A673 (cell line): ENCODE measurements at regions not wholly inside any gene's neighbourhood (a gene's known extent, or its start where the extent isn't known, plus 50 kb on each side); places are given as distances from the start of the nearest gene placed in this dataset.

ENCODE experiments used
- BruUV-seq: library from RNA; stranded (reverse); fragments of 400-500 nt; replicated peaks from 2 replicates; lab custom pipeline; 2021; lab: Mats Ljungman, UMichigan
- CTCF ChIA-PET: fragments of 300-600 bp; sonication (Branson Sonifier 250); formaldehyde crosslinking; loops from one replicate; lab custom pipeline; 2022; ENCODE audit warnings: antibody characterized with exemption; lab: Charles Lee
- POLR2A ChIA-PET: fragments of 300-600 bp; sonication (Branson Sonifier 250); formaldehyde crosslinking; loops from one replicate; lab custom pipeline; 2022; ENCODE audit warnings: antibody characterized with exemption; ENCODE audit not compliant: low non-redundant PET; lab: Charles Lee
- DNase-seq: peaks from one replicate; pipeline ENCODE4 v3.0.0-alpha.2; 2015; ENCODE audit warnings: low spot score
- H3K27ac ChIP-seq: fragments of 200-600 bp; sonication (generic); 2 replicates; pipeline ENCODE4 v1.5.1; 2016; ENCODE audit warnings: mixed run types, low read depth, mild to moderate bottlenecking, mixed read lengths, antibody characterized with exemption, low read length; ENCODE audit not compliant: poor library complexity, severe bottlenecking
- H3K27me3 ChIP-seq: fragments of 200-600 bp; sonication (generic); replicated peaks from 2 replicates; pipeline ENCODE4 v1.6.1; 2017; ENCODE audit warnings: mixed run types, low read depth, mild to moderate bottlenecking, mixed read lengths, antibody characterized with exemption, low read length; ENCODE audit not compliant: insufficient read depth, poor library complexity
- H3K36me3 ChIP-seq: fragments of 200-600 bp; sonication (generic); 2 replicates; pipeline ENCODE4 v1.6.1; 2016; ENCODE audit warnings: mixed run types, mild to moderate bottlenecking, mixed read lengths, antibody characterized with exemption, low read length; ENCODE audit not compliant: insufficient read depth, poor library complexity, severe bottlenecking
- H3K4me1 ChIP-seq: fragments of 200-600 bp; sonication (generic); 2 replicates; pipeline ENCODE4 v1.6.1; 2017; ENCODE audit warnings: mixed run types, mild to moderate bottlenecking, mixed read lengths, antibody characterized with exemption, low read length; ENCODE audit not compliant: insufficient read depth, poor library complexity, severe bottlenecking
- H3K4me3 ChIP-seq: fragments of 200-600 bp; sonication (generic); 2 replicates; pipeline ENCODE4 v1.5.1; 2016; ENCODE audit warnings: low read depth, mixed run types, mild to moderate bottlenecking, mixed read lengths, low read length; ENCODE audit not compliant: poor library complexity, severe bottlenecking
- H3K9me3 ChIP-seq: fragments of 200-600 bp; sonication (generic); 2 replicates; pipeline ENCODE4 v1.6.1; 2016; ENCODE audit warnings: mixed run types, low read depth, mild to moderate bottlenecking, mixed read lengths, antibody characterized with exemption, low read length; ENCODE audit not compliant: poor library complexity, severe bottlenecking
- CTCF ChIP-seq: fragments of 300-800, 200-600 bp; sonication (generic); conservative IDR thresholded peaks from 2 replicates; pipeline ENCODE4 v1.5.1; 2017; ENCODE audit warnings: low read depth, mild to moderate bottlenecking, antibody characterized with exemption, low read length, moderate library complexity, mixed read lengths
- EZH2 ChIP-seq: fragments of 200-600 bp; sonication (generic); IDR thresholded peaks from 2 replicates; pipeline ENCODE4 v1.6.1; 2017; ENCODE audit warnings: borderline replicate concordance, low read depth, mild to moderate bottlenecking, mixed read lengths, antibody characterized with exemption, low read length; ENCODE audit not compliant: poor library complexity, severe bottlenecking
- intact Hi-C: fragments of 100-400 bp; cut with micrococcal nuclease; formaldehyde crosslinking; loops from one replicate; pipeline ENCODE4 v1.10.0; 2022; ENCODE audit not compliant: unreplicated experiment

- TF ChIP-seq EZH2 (no peak), CTCF (no peak)
- CTCF ChIA-PET: no interaction called here
- intact Hi-C loops: no loop called here
Observed at GRCh38 chr2:21280793-21281192, 157.0 kb downstream of the TDRD15 start.

GRCh38 chr2:21281384-21281783, 157.6 kb downstream of the TDRD15 start:
- BruUV-seq: no TSS peak
- Histone ChIP-seq H3K4me1 (no peaks in the 10 kb centered on the region), H3K27me3 (peaks cover 26% of the 10 kb centered on the region), H3K36me3 (no peaks in the 10 kb centered on the region), H3K27ac (no peak overlapping the region), H3K4me3 (no peak overlapping the region), H3K9me3 (no peaks in the 10 kb centered on the region)
- DNase-seq: no peak
- POLR2A ChIA-PET: no interaction called here
- intact Hi-C loops: no loop called here
- CTCF ChIA-PET: no interaction called here
- TF ChIP-seq CTCF: no peak

More at GRCh38 chr2:21280793-21281192, 157.0 kb downstream of the TDRD15 start:
- H3K36me3 ChIP-seq: no peaks in the 10 kb centered on the region
- H3K4me3 ChIP-seq: no peak overlapping the region
- POLR2A ChIA-PET: no interaction called here
- H3K27ac ChIP-seq: no peak overlapping the region
- peaks cover 27% of the 10 kb centered on the region for H3K27me3 ChIP-seq
- H3K4me1 ChIP-seq: no peaks in the 10 kb centered on the region
- no peak for DNase-seq
- no peaks in the 10 kb centered on the region for H3K9me3 ChIP-seq
- BruUV-seq: no TSS peak

- CTCF ChIA-PET: no interaction called here
- H3K4me1 ChIP-seq: no peaks in the 10 kb centered on the region
- no peak overlapping the region for H3K27ac ChIP-seq
- no peak for DNase-seq
- intact Hi-C loops: no loop called here
- TF ChIP-seq EZH2 (no peak), CTCF (no peak)
- H3K4me3 ChIP-seq: no peak overlapping the region
- no peaks in the 10 kb centered on the region for H3K36me3 ChIP-seq
- POLR2A ChIA-PET: no interaction called here
- peaks cover 21% of the 10 kb centered on the region for H3K27me3 ChIP-seq
- BruUV-seq: no TSS peak
- H3K9me3 ChIP-seq: no peaks in the 10 kb centered on the region
Observed at GRCh38 chr2:21281791-21282514, 158.2 kb downstream of the TDRD15 start.
